Thymus (tissue), 11 donors: ENCODE measurements at regions not wholly inside any gene's neighbourhood (a gene's known extent, or its start where the extent isn't known, plus 50 kb on each side); places are given as distances from the start of the nearest gene placed in this dataset.
"Not testable (repeated sequence)": the region's sequence is repeated elsewhere in the genome, so short reads cannot be mapped to it uniquely, and the experiment has no call there.

Experiments
- DNase-seq, 9 donors: peaks; one replicate each; pipeline ENCODE4 v3.0.0-alpha.2; 2013; ENCODE audit warnings: low spot score in 9 of 9, low read depth in 6 of 9, missing footprints in 1 of 9
- H3K27ac ChIP-seq, 2 donors: one replicate each; pipeline ENCODE4 v1.5.1; 2013; ENCODE audit warnings: control low read depth in 1 of 2, low read depth in 1 of 2, low read length in 1 of 2, mild to moderate bottlenecking in 1 of 2, moderate library complexity in 1 of 2
- H3K27me3 ChIP-seq, 2 donors: one replicate each; pipeline ENCODE4 v1.5.1; 2013; ENCODE audit warnings: low read length in 1 of 2; ENCODE audit not compliant: control insufficient read depth in 2 of 2, insufficient read depth in 1 of 2
- H3K36me3 ChIP-seq, 2 donors: one replicate each; pipeline ENCODE4 v1.5.1; 2013; ENCODE audit warnings: low read length in 1 of 2, mild to moderate bottlenecking in 1 of 2, moderate library complexity in 1 of 2; ENCODE audit not compliant: control insufficient read depth in 2 of 2, insufficient read depth in 2 of 2
- H3K4me1 ChIP-seq, 2 donors: one replicate each; pipeline ENCODE4 v1.5.1; 2013; ENCODE audit warnings: low read length in 2 of 2; ENCODE audit not compliant: control insufficient read depth in 2 of 2, insufficient read depth in 2 of 2
- H3K4me3 ChIP-seq, 2 donors: one replicate each; pipeline ENCODE4 v1.5.1; 2013; ENCODE audit warnings: low read length in 2 of 2, control low read depth in 1 of 2, mild to moderate bottlenecking in 1 of 2
- H3K9me3 ChIP-seq, 2 donors: one replicate each; pipeline ENCODE4 v1.5.1; 2013; ENCODE audit warnings: low read length in 1 of 2, mild to moderate bottlenecking in 1 of 2; ENCODE audit not compliant: control insufficient read depth in 2 of 2, insufficient read depth in 1 of 2
- WGBS: extraction: QIAGEN DNeasy Blood & Tissue Kit; methylation state at CpG from one replicate; pipeline ENCODE4 v1.1.7; 2013; 5-methylcytosine and 5-hydroxymethylcytosine counted together
- donor health status: healthy.

DNA sequence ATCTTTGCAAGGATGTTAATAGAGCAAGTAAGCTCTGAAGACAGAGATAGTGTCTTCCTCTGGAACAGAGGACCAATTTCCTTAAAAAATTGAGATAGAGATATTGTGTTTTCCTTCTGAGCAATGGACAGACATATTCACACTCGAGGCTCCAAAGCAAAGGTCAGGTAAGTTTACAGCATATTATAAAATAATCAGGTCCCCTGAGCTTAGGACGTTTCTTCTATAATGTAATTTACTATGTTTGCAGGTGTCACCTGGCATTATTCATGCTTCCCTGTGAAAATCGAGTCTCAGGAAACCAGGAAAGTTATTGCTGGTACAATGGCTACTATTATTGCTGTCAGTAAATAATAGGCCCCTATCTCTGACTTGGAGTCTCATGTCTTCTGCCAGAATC lies 1135.8 kb upstream of the ACVR2A start:
- H3K4me3 ChIP-seq: no peak overlapping the region
- DNase-seq: no peak
- WGBS: 79% methylated on average over 3 of the region's 3 CpGs
- H3K27ac ChIP-seq: no peak overlapping the region
- no peaks in the 10 kb centered on the region for H3K27me3 ChIP-seq
- H3K36me3 ChIP-seq: no peaks in the 10 kb centered on the region
- no peaks in the 10 kb centered on the region for H3K9me3 ChIP-seq
- H3K4me1 ChIP-seq: no peaks in the 10 kb centered on the region

DNA sequence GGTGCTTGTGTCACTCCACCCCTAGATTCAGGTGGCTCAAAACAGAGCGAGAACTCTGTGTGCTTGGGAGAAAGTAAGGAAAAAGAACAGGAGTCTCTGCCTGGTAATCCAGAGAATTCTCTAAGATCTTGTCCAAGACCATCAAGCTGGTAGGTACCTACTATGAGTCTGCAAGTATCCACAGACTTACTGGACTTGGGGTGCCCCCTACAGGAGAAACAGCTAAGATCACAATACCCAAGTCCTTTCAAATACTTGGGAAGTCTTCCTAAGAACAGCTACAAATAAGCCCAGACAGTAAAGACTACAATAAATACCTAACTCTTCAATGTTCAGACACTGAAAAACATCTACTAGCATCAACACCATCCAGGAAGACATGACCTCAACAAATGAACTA lies 1143.6 kb upstream of the ACVR2A start:
- no peaks in the 10 kb centered on the region for H3K4me1 ChIP-seq
- no peaks in the 10 kb centered on the region for H3K27me3 ChIP-seq
- no peak overlapping the region for H3K4me3 ChIP-seq
- 94% methylated on average over 1 of the region's 1 CpG for WGBS
- no peaks in the 10 kb centered on the region for H3K36me3 ChIP-seq
- peaks cover 0 to 1% of the 10 kb centered on the region in 2 donors for H3K9me3 ChIP-seq
- no peak for DNase-seq
- no peak overlapping the region for H3K27ac ChIP-seq

DNA sequence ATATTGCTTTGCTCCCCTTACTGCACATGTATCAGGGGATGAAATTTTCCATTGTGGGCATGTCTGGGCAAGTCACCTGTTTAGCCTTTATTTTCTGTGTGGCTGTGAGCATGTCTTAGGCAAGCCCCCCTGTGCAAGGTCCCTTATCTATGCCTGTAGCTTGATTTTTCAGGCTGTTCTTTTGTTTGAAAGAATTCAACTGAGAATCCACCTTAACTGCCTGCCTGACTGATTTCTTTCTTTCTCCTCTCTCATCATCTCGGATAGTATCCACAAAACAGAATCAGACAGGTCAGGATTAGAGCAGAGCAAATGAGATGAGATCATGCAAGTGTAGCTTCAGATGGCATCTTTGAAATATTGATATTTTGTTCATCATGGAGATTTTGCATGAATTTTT lies 1147.5 kb upstream of the ACVR2A start:
- no peak overlapping the region for H3K27ac ChIP-seq
- H3K4me3 ChIP-seq: no peak overlapping the region
- DNase-seq: no peak
- WGBS: 91% methylated on average over 1 of the region's 1 CpG
- no peaks in the 10 kb centered on the region for H3K27me3 ChIP-seq
- H3K9me3 ChIP-seq: peaks cover 0 to 1% of the 10 kb centered on the region in 2 donors
- no peaks in the 10 kb centered on the region for H3K36me3 ChIP-seq
- no peaks in the 10 kb centered on the region for H3K4me1 ChIP-seq

DNA sequence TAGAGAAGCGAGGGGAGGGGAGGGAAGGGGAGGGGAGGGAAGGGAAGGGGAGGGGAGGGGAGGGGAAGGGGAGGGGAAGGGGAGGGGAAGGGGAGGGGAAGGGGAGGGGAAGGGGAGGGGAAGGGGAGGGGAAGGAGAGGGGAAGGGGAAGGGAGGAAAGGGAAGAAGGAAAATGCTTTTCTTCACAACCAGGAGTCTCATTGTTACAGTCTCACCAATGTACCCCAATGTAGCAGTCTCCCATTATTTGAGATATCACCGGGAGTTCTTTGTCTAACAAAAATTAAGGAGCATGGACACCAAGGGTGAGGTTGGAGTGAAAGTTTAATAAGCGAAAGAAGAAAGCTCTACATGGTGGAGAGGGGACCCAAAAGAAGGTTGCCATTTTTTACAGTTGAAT lies 1148.0 kb upstream of the ACVR2A start:
- H3K36me3 ChIP-seq, H3K4me3 ChIP-seq, H3K9me3 ChIP-seq, DNase-seq, H3K4me1 ChIP-seq, H3K27ac ChIP-seq, H3K27me3 ChIP-seq: not testable (repeated sequence)
- WGBS: 63% methylated on average over 2 of the region's 3 CpGs

DNA sequence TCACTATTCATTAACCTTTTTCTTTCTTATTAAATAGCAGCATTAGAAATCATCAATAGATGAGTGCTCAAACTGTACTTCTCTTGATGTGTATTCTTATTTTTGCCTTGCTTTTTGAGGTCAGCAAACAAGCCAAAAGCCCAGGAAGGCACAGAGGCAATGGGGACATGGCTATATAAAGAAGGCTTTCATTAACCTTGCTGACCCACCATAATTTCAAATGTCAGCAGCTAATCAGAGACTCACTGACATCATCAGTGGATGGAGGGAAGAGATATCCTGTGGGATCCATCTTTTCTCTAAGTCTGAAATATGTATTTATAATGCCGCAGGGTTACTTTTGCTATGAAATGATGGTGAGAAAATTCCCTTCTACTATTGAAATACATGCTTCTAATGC lies 1162.8 kb upstream of the ACVR2A start:
- H3K9me3 ChIP-seq: no peaks in the 10 kb centered on the region
- no peaks in the 10 kb centered on the region for H3K4me1 ChIP-seq
- no peak overlapping the region for H3K27ac ChIP-seq
- no peaks in the 10 kb centered on the region for H3K27me3 ChIP-seq
- H3K36me3 ChIP-seq: no peaks in the 10 kb centered on the region
- WGBS: 98% methylated on average over 1 of the region's 1 CpG
- DNase-seq: no peak
- no peak overlapping the region for H3K4me3 ChIP-seq

DNA sequence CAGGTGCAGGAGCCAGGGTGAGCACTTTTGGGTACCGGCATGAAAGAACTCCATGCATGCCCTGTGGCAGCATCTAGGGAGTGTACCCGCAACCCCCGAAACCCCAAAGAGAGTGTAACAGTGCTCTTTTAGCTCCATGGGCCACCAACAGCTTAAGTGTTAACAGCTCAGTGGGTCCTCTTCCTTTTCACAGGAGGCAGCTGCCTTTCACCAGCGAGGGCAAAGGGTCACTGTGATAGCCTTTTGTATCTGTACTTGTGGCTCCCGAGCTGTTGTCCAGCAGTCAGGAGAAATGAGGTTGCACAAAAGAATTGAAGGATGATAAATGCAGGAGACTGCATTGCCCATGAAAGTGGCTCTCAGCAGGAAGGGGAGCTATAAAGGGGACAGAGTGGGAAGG lies 1166.3 kb upstream of the ACVR2A start:
- H3K4me1 ChIP-seq: no peaks in the 10 kb centered on the region
- DNase-seq: no peak
- H3K9me3 ChIP-seq: no peaks in the 10 kb centered on the region
- H3K27me3 ChIP-seq: no peaks in the 10 kb centered on the region
- WGBS: 96% methylated on average over 5 of the region's 5 CpGs
- H3K4me3 ChIP-seq: no peak overlapping the region
- H3K36me3 ChIP-seq: no peaks in the 10 kb centered on the region
- no peak overlapping the region for H3K27ac ChIP-seq

DNA sequence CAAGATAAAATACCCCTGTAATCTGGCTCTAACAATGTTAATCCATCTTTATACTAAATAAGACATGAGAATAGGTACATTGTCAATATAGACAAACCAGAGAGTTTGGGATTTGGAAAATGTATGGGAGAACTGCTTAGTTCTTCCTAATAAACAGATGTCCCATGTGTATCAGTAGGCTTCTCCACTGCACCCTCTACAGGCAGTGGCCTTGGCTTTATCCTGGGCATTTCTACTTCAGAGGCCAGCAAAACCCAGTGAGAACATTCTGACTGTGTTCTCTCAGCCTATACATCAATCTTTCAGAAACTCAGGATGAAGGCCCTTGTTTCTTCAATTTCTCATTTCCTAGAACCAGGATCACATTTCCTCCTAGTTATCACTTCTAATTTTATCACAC lies 1167.5 kb upstream of the ACVR2A start:
- no peaks in the 10 kb centered on the region for H3K36me3 ChIP-seq
- no peaks in the 10 kb centered on the region for H3K4me1 ChIP-seq
- no peaks in the 10 kb centered on the region for H3K9me3 ChIP-seq
- no peak overlapping the region for H3K4me3 ChIP-seq
- no peak overlapping the region for H3K27ac ChIP-seq
- DNase-seq: no peak
- no peaks in the 10 kb centered on the region for H3K27me3 ChIP-seq

DNA sequence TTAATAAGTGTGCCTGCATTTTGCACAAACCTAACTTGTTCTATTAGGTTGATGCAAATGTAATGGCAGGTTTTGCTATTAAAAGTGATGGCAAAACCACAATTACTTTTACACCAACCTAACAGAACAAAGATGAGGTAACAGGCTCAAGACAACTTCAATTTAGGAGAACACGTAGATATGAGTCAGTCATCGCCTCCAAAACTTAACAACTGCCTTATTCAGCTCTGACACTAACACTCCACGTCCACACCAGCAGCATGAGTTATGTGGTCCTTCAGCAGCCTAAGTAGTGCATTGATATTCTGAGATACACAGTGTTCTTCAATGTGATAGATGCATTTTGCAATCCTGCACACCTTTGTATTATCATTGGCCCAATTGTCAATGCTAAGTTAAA lies 1175.1 kb upstream of the ACVR2A start:
- Histone ChIP-seq H3K27me3 (no peaks in the 10 kb centered on the region), H3K27ac (no peak overlapping the region), H3K36me3 (no peaks in the 10 kb centered on the region), H3K9me3 (no peaks in the 10 kb centered on the region), H3K4me1 (no peaks in the 10 kb centered on the region), H3K4me3 (no peak overlapping the region)
- 93% methylated on average over 3 of the region's 3 CpGs for WGBS
- no peak for DNase-seq

DNA sequence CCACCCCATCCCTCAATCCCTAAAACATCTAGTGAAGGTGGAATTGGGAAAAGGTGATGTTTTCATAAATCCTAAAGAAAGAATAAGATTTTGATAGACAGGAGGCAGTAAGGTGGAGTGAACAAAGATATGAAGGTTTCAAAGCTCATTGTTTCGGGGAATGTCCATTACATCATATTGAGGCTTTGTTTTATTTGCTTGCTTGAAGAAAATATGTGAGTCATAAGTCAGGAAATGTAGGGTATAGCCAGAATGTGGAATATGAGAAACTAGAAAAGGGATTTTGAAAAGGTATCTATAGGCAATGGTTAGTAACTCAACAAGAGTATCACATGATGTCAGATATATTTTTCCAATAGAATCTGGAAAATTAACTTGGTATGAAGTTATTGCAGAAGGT lies 1178.5 kb upstream of the ACVR2A start:
- Histone ChIP-seq H3K36me3 (no peaks in the 10 kb centered on the region), H3K27me3 (no peaks in the 10 kb centered on the region), H3K27ac (no peak overlapping the region), H3K4me1 (no peaks in the 10 kb centered on the region), H3K4me3 (no peak overlapping the region), H3K9me3 (no peaks in the 10 kb centered on the region)
- no peak for DNase-seq
- WGBS: 89% methylated on average over 1 of the region's 1 CpG

DNA sequence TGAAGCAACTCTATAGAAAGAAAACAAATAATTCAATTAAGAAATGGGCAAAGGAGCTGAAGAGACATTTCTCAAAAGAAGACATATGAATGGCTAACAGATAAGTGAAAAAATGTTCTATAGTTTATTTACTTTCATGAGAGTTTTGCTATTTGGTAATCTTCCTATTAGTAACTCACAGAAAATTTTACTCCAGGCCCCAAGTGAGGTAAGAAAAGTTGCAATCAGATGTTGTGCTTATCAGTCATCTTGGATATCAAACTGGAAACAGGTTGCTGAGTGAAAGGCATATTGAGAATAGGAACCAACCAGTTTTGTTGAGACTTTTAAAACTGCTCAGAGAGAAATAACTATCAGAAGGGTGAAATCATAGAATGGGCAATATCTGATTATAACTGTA lies 1179.0 kb upstream of the ACVR2A start:
- Histone ChIP-seq H3K27ac (no peak overlapping the region), H3K9me3 (no peaks in the 10 kb centered on the region), H3K4me3 (no peak overlapping the region), H3K4me1 (no peaks in the 10 kb centered on the region), H3K27me3 (no peaks in the 10 kb centered on the region), H3K36me3 (no peaks in the 10 kb centered on the region)
- DNase-seq: no peak
